ENCODE measurements at regions not wholly inside any gene's neighbourhood (a gene's known extent, or its start where the extent isn't known, plus 50 kb on each side); places are given as distances from the start of the nearest gene placed in this dataset.
"Not testable (repeated sequence)": the region's sequence is repeated elsewhere in the genome, so short reads cannot be mapped to it uniquely, and the experiment has no call there.

DNA sequence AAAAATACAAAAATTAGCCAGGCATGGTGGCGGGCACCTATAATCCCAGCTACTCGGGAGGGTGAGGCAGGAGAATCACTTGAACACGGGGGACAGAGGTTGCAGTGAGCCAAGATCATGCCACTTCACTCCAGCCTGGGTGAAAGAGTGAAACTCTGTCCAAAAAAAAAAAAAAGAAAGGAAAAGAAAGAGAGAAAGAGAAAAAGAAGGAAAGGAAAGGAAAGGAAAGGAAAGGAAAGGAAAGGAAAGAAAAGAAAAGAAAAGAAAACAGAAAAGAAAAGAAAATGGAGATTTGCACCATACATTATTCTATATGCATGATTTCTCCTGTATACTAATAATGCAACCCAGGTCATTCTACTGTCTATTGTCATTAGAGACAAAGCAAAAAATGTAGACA lies 421.5 kb downstream of the PCDH19 start:
- not testable (repeated sequence) for DNase-seq (ENCODE audit: low spot score); H3K9me3 Mint-ChIP-seq (ENCODE audit: unreplicated experiment); H3K27ac Mint-ChIP-seq (ENCODE audit: unreplicated experiment); H3K36me3 Mint-ChIP-seq (ENCODE audit: low read depth, unreplicated experiment); H3K27me3 Mint-ChIP-seq (ENCODE audit: unreplicated experiment); H3K4me3 Mint-ChIP-seq (ENCODE audit: unreplicated experiment); H3K4me1 Mint-ChIP-seq (ENCODE audit: unreplicated experiment)

DNA sequence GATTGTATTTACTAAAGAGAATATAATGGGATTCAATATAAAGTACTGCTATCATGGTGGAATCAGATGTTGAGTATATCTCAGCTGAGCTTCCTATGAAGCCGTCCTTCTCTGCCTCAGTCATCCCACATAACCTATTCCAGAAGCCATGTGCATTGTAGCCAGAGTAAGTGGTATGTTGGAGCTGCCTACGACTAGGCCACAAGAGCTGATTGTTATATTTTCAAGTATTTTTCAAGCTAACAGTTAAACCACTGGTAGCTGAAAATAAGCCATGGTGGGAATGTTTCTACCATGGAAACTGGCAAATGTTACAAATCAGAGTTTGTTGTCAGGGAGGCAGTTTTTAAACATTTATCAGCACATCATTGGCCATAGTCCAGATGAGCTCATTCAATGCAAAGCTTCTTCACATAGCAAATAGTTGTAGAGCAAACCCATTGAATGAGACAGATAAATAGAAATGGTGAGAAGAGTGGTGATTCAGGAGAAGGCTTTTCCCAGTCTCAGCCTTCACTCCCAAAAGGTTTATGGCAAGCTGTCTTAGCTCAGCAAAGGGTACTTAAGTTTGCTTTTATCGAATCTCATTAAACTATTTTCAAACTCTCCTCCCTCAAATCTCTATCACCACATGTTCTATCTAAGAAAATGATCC lies 436.4 kb downstream of the PCDH19 start:
- DNase-seq (ENCODE audit: low spot score), result no peak
- Mint-ChIP-seq H3K27ac (ENCODE audit: unreplicated experiment) (no peak overlapping the region), H3K9me3 (ENCODE audit: unreplicated experiment) (no peaks in the 10 kb centered on the region), H3K4me1 (ENCODE audit: unreplicated experiment) (peaks cover 2% of the 10 kb centered on the region), H3K27me3 (ENCODE audit: unreplicated experiment) (peaks cover 1% of the 10 kb centered on the region), H3K4me3 (ENCODE audit: unreplicated experiment) (no peak overlapping the region), H3K36me3 (ENCODE audit: low read depth, unreplicated experiment) (no peaks in the 10 kb centered on the region)
- no peak for TF ChIP-seq CTCF (IDR thresholded peaks at IDR 0.05; ENCODE audit: unreplicated experiment)

- H3K4me3 Mint-ChIP-seq (ENCODE audit: unreplicated experiment), result no peak overlapping the region
These were observed 470.2 kb downstream of the PCDH19 start for GRCh38 chrX:99939883-99940232.

GRCh38 chrX:99939206-99939882 lies 470.7 kb downstream of the PCDH19 start:
- H3K4me1 Mint-ChIP-seq (ENCODE audit: unreplicated experiment); H3K27ac Mint-ChIP-seq (ENCODE audit: unreplicated experiment); H3K9me3 Mint-ChIP-seq (ENCODE audit: unreplicated experiment); DNase-seq (ENCODE audit: low spot score); H3K36me3 Mint-ChIP-seq (ENCODE audit: low read depth, unreplicated experiment); H3K4me3 Mint-ChIP-seq (ENCODE audit: unreplicated experiment); H3K27me3 Mint-ChIP-seq (ENCODE audit: unreplicated experiment): not testable (repeated sequence)

More at GRCh38 chrX:99939883-99940232, 470.2 kb downstream of the PCDH19 start:
- no peaks in the 10 kb centered on the region for H3K4me1 Mint-ChIP-seq (ENCODE audit: unreplicated experiment)
- H3K27ac Mint-ChIP-seq (ENCODE audit: unreplicated experiment), result no peak overlapping the region
- no peak for DNase-seq (ENCODE audit: low spot score)
- no peak for TF ChIP-seq CTCF (IDR thresholded peaks at IDR 0.05; ENCODE audit: unreplicated experiment)
- no peaks in the 10 kb centered on the region for H3K36me3 Mint-ChIP-seq (ENCODE audit: low read depth, unreplicated experiment)
- no peaks in the 10 kb centered on the region for H3K9me3 Mint-ChIP-seq (ENCODE audit: unreplicated experiment)
- H3K27me3 Mint-ChIP-seq (ENCODE audit: unreplicated experiment), result no peaks in the 10 kb centered on the region

GRCh38 chrX:99938464-99938863 lies 471.6 kb downstream of the PCDH19 start:
- H3K36me3 Mint-ChIP-seq (ENCODE audit: low read depth, unreplicated experiment), result no peaks in the 10 kb centered on the region
- H3K27ac Mint-ChIP-seq (ENCODE audit: unreplicated experiment), result no peak overlapping the region
- H3K4me3 Mint-ChIP-seq (ENCODE audit: unreplicated experiment), result no peak overlapping the region
- H3K27me3 Mint-ChIP-seq (ENCODE audit: unreplicated experiment), result no peaks in the 10 kb centered on the region
- TF ChIP-seq CTCF (IDR thresholded peaks at IDR 0.05; ENCODE audit: unreplicated experiment), result no peak
- H3K4me1 Mint-ChIP-seq (ENCODE audit: unreplicated experiment), result no peaks in the 10 kb centered on the region
- DNase-seq (ENCODE audit: low spot score), result no peak
- no peaks in the 10 kb centered on the region for H3K9me3 Mint-ChIP-seq (ENCODE audit: unreplicated experiment)

DNA sequence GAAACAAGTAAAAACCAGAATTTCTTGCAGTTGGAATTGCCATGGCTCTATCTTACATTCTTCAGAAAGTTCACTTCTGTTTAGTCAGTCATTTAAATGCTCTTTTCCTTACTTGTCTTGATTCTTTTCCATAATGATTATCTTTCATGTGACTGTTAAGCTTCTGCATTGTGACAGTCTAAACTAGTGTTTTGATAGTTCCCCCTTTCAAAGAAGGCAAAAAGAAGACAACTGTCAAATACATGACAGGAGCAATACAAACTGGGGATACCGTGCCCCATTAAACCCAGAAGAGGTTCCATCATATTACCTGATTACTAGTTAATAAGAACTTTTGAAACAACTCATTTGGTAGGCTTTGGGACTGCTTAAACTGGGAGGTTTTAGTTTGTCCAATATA lies 476.2 kb downstream of the PCDH19 start:
- Mint-ChIP-seq H3K9me3 (ENCODE audit: unreplicated experiment) (no peaks in the 10 kb centered on the region), H3K4me1 (ENCODE audit: unreplicated experiment) (no peaks in the 10 kb centered on the region), H3K36me3 (ENCODE audit: low read depth, unreplicated experiment) (no peaks in the 10 kb centered on the region), H3K27ac (ENCODE audit: unreplicated experiment) (no peak overlapping the region), H3K4me3 (ENCODE audit: unreplicated experiment) (no peak overlapping the region), H3K27me3 (ENCODE audit: unreplicated experiment) (no peaks in the 10 kb centered on the region)
- DNase-seq (ENCODE audit: low spot score), result no peak
- TF ChIP-seq CTCF (IDR thresholded peaks at IDR 0.05; ENCODE audit: unreplicated experiment), result no peak

Data from endothelial cell (in vitro differentiated cells).